HepG2 (cell line): ENCODE measurements at regions not wholly inside any gene's neighbourhood (a gene's known extent, or its start where the extent isn't known, plus 50 kb on each side); places are given as distances from the start of the nearest gene placed in this dataset.

Source experiments
- ATAC-seq: fragments of 200-7000 bp; cut with Tn5 transposase; 3 replicates; pipeline ENCODE4 v1.9.1; 2020; ENCODE audit warnings: mild to moderate bottlenecking, moderate library complexity
- BruUV-seq: library from RNA; stranded (reverse); fragments of 400-500 nt; replicated peaks from 2 replicates; lab custom pipeline; 2021; lab: Mats Ljungman, UMichigan
- CTCF ChIA-PET: fragments of 300-600 bp; formaldehyde crosslinking; extraction: SDS; loops from one replicate; lab custom pipeline; 2021; ENCODE audit warnings: low total read pairs, inconsistent platforms, low intra/inter-chr PET ratio; lab: Yijun Ruan, JAX
- POLR2A ChIA-PET: fragments of 350-600 bp; sonication (Branson Sonifier 250); formaldehyde crosslinking; loops from one replicate; lab custom pipeline; 2020; ENCODE audit warnings: antibody characterized with exemption, inconsistent platforms; lab: Yijun Ruan, JAX
- DNase-seq: peaks from one replicate; pipeline ENCODE4 v3.0.0-alpha.2; 2015; ENCODE audit warnings: low spot score
- FAIRE-seq: peaks from 3 replicates; lab custom pipeline; 2011; peaks lifted over from hg19 to GRCh38; lab: Jason Lieb, UNC
- H2AFZ ChIP-seq: one replicate; pipeline ENCODE4 v1.6.1; 2011; ENCODE audit warnings: low read length, inconsistent platforms
- H3K27ac ChIP-seq: fragments of 300-600 bp; 3 replicates; pipeline ENCODE4 v1.8.0; 2011; ENCODE audit warnings: mixed run types, mild to moderate bottlenecking, mixed read lengths, low read length, inconsistent platforms; ENCODE audit not compliant: insufficient read depth; ENCODE audit errors: extremely low read length
- H3K27me3 ChIP-seq, 2 experiments: fragments of 200-600 bp in 1 of 2; 2 replicates in 1 of 2; 3 replicates in 1 of 2; pipeline versions ENCODE4 v1.6.0 to v1.8.0; 2011; ENCODE audit warnings: low read length in 2 of 2, mild to moderate bottlenecking in 2 of 2, moderate library complexity in 2 of 2, inconsistent platforms in 1 of 2; ENCODE audit not compliant: insufficient read depth in 2 of 2, control insufficient read depth in 1 of 2
- H3K36me3 ChIP-seq, 2 experiments: fragments of 200-600 bp in 1 of 2; replicated peaks in 1 of 2; 2 replicates in 1 of 2; 3 replicates in 1 of 2; pipeline versions ENCODE4 v1.5.1 to v1.8.0; 2011; ENCODE audit warnings: low read length in 2 of 2, inconsistent platforms in 1 of 2; ENCODE audit not compliant: insufficient read depth in 2 of 2, control insufficient read depth in 1 of 2
- H3K4me1 ChIP-seq: 2 replicates; pipeline ENCODE4 v1.5.1; 2012; ENCODE audit warnings: low read length, inconsistent platforms; ENCODE audit not compliant: insufficient read depth
- H3K4me2 ChIP-seq: 2 replicates; pipeline ENCODE4 v1.6.0; 2011; ENCODE audit warnings: low read depth, low read length, inconsistent platforms
- H3K4me3 ChIP-seq, 3 experiments: fragments of 200-600 bp in 1 of 3; sonication (generic), shearing (Covaris generic) in 1 of 3; replicated peaks in 1 of 3; 2 replicates each; pipeline ENCODE4 v1.5.1; 2011 to 2016; ENCODE audit warnings: low read length in 3 of 3, inconsistent platforms in 2 of 3, low read depth in 2 of 3, mild to moderate bottlenecking in 2 of 3, control low read depth in 1 of 3, mixed read lengths in 1 of 3; ENCODE audit not compliant: insufficient read depth in 1 of 3
- H3K79me2 ChIP-seq: one replicate; pipeline ENCODE4 v1.6.1; 2011; ENCODE audit warnings: low read length, inconsistent platforms; ENCODE audit not compliant: insufficient read depth
- H3K9ac ChIP-seq: 2 replicates; pipeline ENCODE4 v1.6.0; 2011; ENCODE audit warnings: mild to moderate bottlenecking, low read depth, low read length, inconsistent platforms; ENCODE audit not compliant: insufficient read depth
- H3K9me3 ChIP-seq: 2 replicates; pipeline ENCODE4 v1.5.1; 2012; ENCODE audit warnings: mild to moderate bottlenecking, low read length
- H4K20me1 ChIP-seq: 2 replicates; pipeline ENCODE4 v1.6.0; 2011; ENCODE audit warnings: inconsistent platforms, mild to moderate bottlenecking, low read length, moderate library complexity; ENCODE audit not compliant: insufficient read depth
- HCFC1 ChIP-seq: fragments of 150-350 bp; IDR thresholded peaks from 2 replicates; pipeline ENCODE4 v1.6.1; 2014; ENCODE audit warnings: low read depth, low read length
- HIVEP1 ChIP-seq: sonication (generic); formaldehyde crosslinking; IDR thresholded peaks from 2 replicates; pipeline ENCODE4 v1.4.0; 2020; ENCODE audit warnings: mild to moderate bottlenecking, missing genetic modification reagents
- IKZF4 ChIP-seq: sonication (generic); formaldehyde crosslinking; IDR thresholded peaks from 2 replicates; pipeline ENCODE4 v1.5.1; 2020; ENCODE audit warnings: borderline replicate concordance, mild to moderate bottlenecking, low read depth, missing genetic modification reagents; ENCODE audit errors: not compliant biosample characterization
- KAT8 ChIP-seq: IDR thresholded peaks from 2 replicates; pipeline ENCODE4 v1.6.1; 2016; ENCODE audit warnings: missing genetic modification reagents, missing compliant biosample characterization
- SMAD3 ChIP-seq: sonication (generic); formaldehyde crosslinking; IDR thresholded peaks from 2 replicates; pipeline ENCODE4 v1.4.0; 2020; ENCODE audit warnings: missing genetic modification reagents
- THAP11 ChIP-seq: IDR thresholded peaks from 2 replicates; pipeline ENCODE4 v1.6.1; 2016; ENCODE audit warnings: missing biosample characterization, missing genetic modification reagents
- U2AF2 ChIP-seq: fragments of 200-400 bp; formaldehyde crosslinking; IDR thresholded peaks from 2 replicates; pipeline ENCODE4 v1.6.1; 2017; ENCODE audit warnings: low read depth, mild to moderate bottlenecking, low read length
- ZMYM4 ChIP-seq: sonication (generic); formaldehyde crosslinking; IDR thresholded peaks from 2 replicates; pipeline ENCODE4 v1.8.1; 2023; ENCODE audit warnings: mild to moderate bottlenecking, missing genetic modification reagents
- ZNF589 ChIP-seq: sonication (generic); formaldehyde crosslinking; conservative IDR thresholded peaks from 2 replicates; pipeline ENCODE4 v1.8.0; 2022; ENCODE audit warnings: mild to moderate bottlenecking, moderate library complexity, missing genetic modification reagents
- WGBS: methylation state at CpG from one replicate; pipeline ENCODE4 v1.1.6; 2017; ENCODE audit warnings: low lambda C conversion rate; 5-methylcytosine and 5-hydroxymethylcytosine counted together
- in situ Hi-C: cut with HindIII; loops from 2 replicates; pipeline ENCODE4 v1.10.0; 2017; ENCODE audit warnings: low pct_unique_long_range_greater_than_20kb; ENCODE audit not compliant: extremely low pct_ligation_motif_present
- intact Hi-C: fragments of 100-400 bp; cut with micrococcal nuclease; formaldehyde crosslinking; loops from one replicate; pipeline ENCODE4 v1.10.0; 2022; ENCODE audit not compliant: unreplicated experiment
- TF ChIP-seq, protein P1 (sequence below): IDR thresholded peaks from 2 replicates; pipeline ENCODE4 v1.6.1; 2018; ENCODE audit warnings: missing genetic modification reagents, mild to moderate bottlenecking, missing compliant biosample characterization

- TF ChIP-seq, protein P1, sequence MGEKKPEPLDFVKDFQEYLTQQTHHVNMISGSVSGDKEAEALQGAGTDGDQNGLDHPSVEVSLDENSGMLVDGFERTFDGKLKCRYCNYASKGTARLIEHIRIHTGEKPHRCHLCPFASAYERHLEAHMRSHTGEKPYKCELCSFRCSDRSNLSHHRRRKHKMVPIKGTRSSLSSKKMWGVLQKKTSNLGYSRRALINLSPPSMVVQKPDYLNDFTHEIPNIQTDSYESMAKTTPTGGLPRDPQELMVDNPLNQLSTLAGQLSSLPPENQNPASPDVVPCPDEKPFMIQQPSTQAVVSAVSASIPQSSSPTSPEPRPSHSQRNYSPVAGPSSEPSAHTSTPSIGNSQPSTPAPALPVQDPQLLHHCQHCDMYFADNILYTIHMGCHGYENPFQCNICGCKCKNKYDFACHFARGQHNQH (CRISPR knock-in tag), result no peak
- TF ChIP-seq IKZF4 (CRISPR knock-in tag) (no peak), THAP11 (no peak), ZMYM4 (CRISPR knock-in tag) (no peak), KAT8 (CRISPR knock-in tag) (no peak)
- TF ChIP-seq, all 625 proteins: peak for 0
Observed at GRCh38 chr9:20144197-20144596, 355.4 kb upstream of the SLC24A2 start (continued).

DNA sequence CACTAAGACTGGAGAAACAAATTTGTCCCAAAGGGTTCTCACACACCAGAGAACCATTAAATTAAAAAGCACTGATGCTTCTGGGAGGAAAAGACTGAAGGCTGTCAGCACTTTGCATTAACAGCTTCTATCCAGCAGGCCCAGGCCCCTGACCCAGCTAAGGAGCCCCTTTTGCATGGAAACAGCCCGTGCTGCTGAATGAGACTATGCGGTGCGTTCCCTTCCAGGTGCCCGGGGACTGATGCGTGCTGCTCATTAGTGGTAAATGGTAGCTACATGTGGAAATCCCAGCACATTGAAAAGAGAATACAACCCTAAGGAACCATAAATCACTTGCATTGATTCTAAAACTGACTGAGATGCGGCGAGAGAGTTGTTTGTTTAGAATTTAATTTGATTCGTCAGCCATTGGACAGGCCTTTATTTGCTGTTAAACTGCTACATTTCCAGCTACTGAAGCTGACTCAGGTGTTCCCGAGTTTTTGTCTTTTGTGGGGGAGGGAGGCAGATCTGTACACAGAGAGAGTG, 351.0 kb upstream of the SLC24A2 start:
- CTCF ChIA-PET, result no interaction called here
- Histone ChIP-seq H4K20me1 (no peaks in the 10 kb centered on the region), H3K4me1 (no peaks in the 10 kb centered on the region), H3K9ac (no peak overlapping the region), H3K79me2 (no peaks in the 10 kb centered on the region), H3K27ac (no peak overlapping the region), H2AFZ (no peak overlapping the region), H3K4me2 (no peak overlapping the region)
- intact Hi-C loops (no loop called here), in situ Hi-C loops (no loop called here)
- BruUV-seq, result no TSS peak
- whole genome bisulfite sequencing, result 50% methylated on average over 9 of the region's 9 CpGs
- TF ChIP-seq ZNF589 (CRISPR knock-in tag), result no peak
- TF ChIP-seq HCFC1, result no peak
- TF ChIP-seq U2AF2, result no peak
- TF ChIP-seq HIVEP1 (CRISPR knock-in tag), result no peak
- no peak for TF ChIP-seq SMAD3 (CRISPR knock-in tag)
- TF ChIP-seq, all 625 proteins: peak for 0
- FAIRE-seq (no peak), ATAC-seq (no peak), DNase-seq (no peak)
- H3K27me3 ChIP-seq, result no peaks in the 10 kb centered on the region; a peak in 2 of 5 replicates
- no peaks in the 10 kb centered on the region for H3K9me3 ChIP-seq
- no peaks in the 10 kb centered on the region for H3K36me3 ChIP-seq
- POLR2A ChIA-PET, result no interaction called here
- H3K4me3 ChIP-seq, result no peak overlapping the region
